Cardiac muscle cell (in vitro differentiated cells and primary cell): ENCODE measurements at regions not wholly inside any gene's neighbourhood (a gene's known extent, or its start where the extent isn't known, plus 50 kb on each side); places are given as distances from the start of the nearest gene placed in this dataset.

ENCODE experiments used
- DNase-seq, 2 donors: peaks; one replicate each; pipeline versions ENCODE4 v3.0.0 to v3.0.0-alpha.2; 2010 to 2017; ENCODE audit warnings: low read depth in 1 of 2, low spot score in 1 of 2
- H3K27ac ChIP-seq: fragments of 200-600 bp; sonication (generic); 2 replicates; pipeline ENCODE4 v1.5.1; 2016
- H3K27me3 ChIP-seq: fragments of 200-600 bp; sonication (generic); 2 replicates; pipeline ENCODE4 v1.6.0; 2016; ENCODE audit warnings: control low read depth
- H3K36me3 ChIP-seq: fragments of 200-600 bp; sonication (generic); 2 replicates; pipeline ENCODE4 v1.5.1; 2016; ENCODE audit warnings: control low read depth
- H3K4me1 ChIP-seq: fragments of 200-600 bp; sonication (generic); 2 replicates; pipeline ENCODE4 v1.8.1; 2017; ENCODE audit warnings: low read depth, mild to moderate bottlenecking, mixed run types
- H3K4me3 ChIP-seq: fragments of 200-600 bp; sonication (generic); 2 replicates; pipeline ENCODE4 v1.5.1; 2016; ENCODE audit warnings: mild to moderate bottlenecking
- H3K9me3 ChIP-seq: fragments of 200-600 bp; sonication (generic); 2 replicates; pipeline ENCODE4 v1.5.1; 2017; ENCODE audit warnings: low read depth, mild to moderate bottlenecking, control low read depth
- CTCF ChIP-seq: IDR thresholded peaks from 2 replicates; pipeline ENCODE4 v1.5.1; 2012; ENCODE audit warnings: low read depth, mild to moderate bottlenecking, low read length

GRCh38 chr3:82281205-82281604 is 519.8 kb upstream of the GBE1 start:
- peak in 1 of 2 donors; percentile 64 for DNase-seq
- Histone ChIP-seq H3K9me3 (no peaks in the 10 kb centered on the region), H3K36me3 (no peaks in the 10 kb centered on the region), H3K4me3 (no peak overlapping the region), H3K4me1 (peaks cover under 1% of the 10 kb centered on the region), H3K27me3 (no peaks in the 10 kb centered on the region), H3K27ac (no peak overlapping the region)
- TF ChIP-seq CTCF = no peak

- Histone ChIP-seq H3K4me3 (no peak overlapping the region), H3K9me3 (no peaks in the 10 kb centered on the region), H3K4me1 (no peaks in the 10 kb centered on the region), H3K36me3 (no peaks in the 10 kb centered on the region), H3K27ac (no peak overlapping the region), H3K27me3 (no peaks in the 10 kb centered on the region)
- no peak for TF ChIP-seq CTCF
- no peak for DNase-seq
These were observed 515.5 kb upstream of the GBE1 start for GRCh38 chr3:82276992-82277391.

GRCh38 chr3:82274897-82275296 is 513.5 kb upstream of the GBE1 start:
- Histone ChIP-seq H3K27me3 (no peaks in the 10 kb centered on the region), H3K4me3 (no peak overlapping the region), H3K4me1 (no peaks in the 10 kb centered on the region), H3K27ac (no peak overlapping the region), H3K9me3 (no peaks in the 10 kb centered on the region), H3K36me3 (no peaks in the 10 kb centered on the region)
- TF ChIP-seq CTCF = no peak
- DNase-seq = no peak

- Histone ChIP-seq H3K9me3 (no peaks in the 10 kb centered on the region), H3K27ac (no peak overlapping the region), H3K4me1 (no peaks in the 10 kb centered on the region), H3K27me3 (no peaks in the 10 kb centered on the region), H3K4me3 (no peak overlapping the region), H3K36me3 (no peaks in the 10 kb centered on the region)
- DNase-seq = no peak
- TF ChIP-seq CTCF = no peak
These were observed 504.3 kb upstream of the GBE1 start for GRCh38 chr3:82265747-82266146.

GRCh38 chr3:82262193-82262592 is 500.7 kb upstream of the GBE1 start:
- H3K9me3 ChIP-seq = no peaks in the 10 kb centered on the region
- no peaks in the 10 kb centered on the region for H3K4me1 ChIP-seq
- H3K27me3 ChIP-seq = no peaks in the 10 kb centered on the region
- no peak overlapping the region for H3K4me3 ChIP-seq
- no peak for TF ChIP-seq CTCF
- DNase-seq = no peak
- H3K27ac ChIP-seq = no peak overlapping the region
- no peaks in the 10 kb centered on the region for H3K36me3 ChIP-seq

GRCh38 chr3:82261637-82262036 is 500.2 kb upstream of the GBE1 start:
- H3K9me3 ChIP-seq = no peaks in the 10 kb centered on the region
- no peaks in the 10 kb centered on the region for H3K36me3 ChIP-seq
- DNase-seq = no peak
- no peak for TF ChIP-seq CTCF
- no peaks in the 10 kb centered on the region for H3K4me1 ChIP-seq
- no peak overlapping the region for H3K4me3 ChIP-seq
- H3K27me3 ChIP-seq = no peaks in the 10 kb centered on the region
- H3K27ac ChIP-seq = no peak overlapping the region
